ENCODE measurements at regions not wholly inside any gene's neighbourhood (a gene's known extent, or its start where the extent isn't known, plus 50 kb on each side); places are given as distances from the start of the nearest gene placed in this dataset.

DNA sequence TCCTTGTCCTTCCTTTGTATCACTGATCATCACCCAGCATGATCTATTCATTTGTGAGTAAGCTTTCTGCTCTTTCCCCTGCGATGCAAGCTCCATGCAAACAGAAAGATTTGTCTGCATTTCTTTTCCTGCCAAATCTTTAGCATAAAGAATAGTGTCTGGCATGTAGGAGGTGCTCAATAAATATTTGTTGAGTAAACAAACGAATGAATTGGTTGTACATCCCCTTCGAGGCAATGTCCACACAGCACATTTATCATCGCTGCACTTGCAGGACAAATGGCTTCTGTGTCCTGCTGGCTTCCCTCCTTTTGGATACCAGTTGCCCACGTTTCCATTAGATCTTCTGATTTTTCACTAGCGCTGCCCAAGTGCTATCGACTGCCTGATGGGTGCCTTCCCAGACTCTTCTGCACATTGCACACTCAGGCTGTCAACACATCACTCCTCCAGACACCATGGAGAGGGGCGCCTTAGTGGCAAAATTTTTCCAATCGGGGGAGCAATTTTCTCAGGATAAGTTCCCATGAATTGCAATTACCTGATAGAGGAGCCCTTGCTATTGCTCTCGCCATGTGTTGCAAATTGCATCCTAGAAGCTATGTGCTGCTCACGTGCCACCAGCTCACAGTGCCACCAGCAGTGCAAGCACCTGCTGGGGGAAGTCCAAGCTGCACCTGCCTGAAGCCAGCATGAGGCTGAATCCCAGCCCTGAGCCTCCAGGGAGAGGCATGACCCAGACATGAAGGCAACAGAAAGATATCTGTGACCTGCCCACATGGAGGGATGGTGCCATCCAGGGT, 206.6 kb downstream of the KIF26A start:
- no peak for DNase-seq

DNA sequence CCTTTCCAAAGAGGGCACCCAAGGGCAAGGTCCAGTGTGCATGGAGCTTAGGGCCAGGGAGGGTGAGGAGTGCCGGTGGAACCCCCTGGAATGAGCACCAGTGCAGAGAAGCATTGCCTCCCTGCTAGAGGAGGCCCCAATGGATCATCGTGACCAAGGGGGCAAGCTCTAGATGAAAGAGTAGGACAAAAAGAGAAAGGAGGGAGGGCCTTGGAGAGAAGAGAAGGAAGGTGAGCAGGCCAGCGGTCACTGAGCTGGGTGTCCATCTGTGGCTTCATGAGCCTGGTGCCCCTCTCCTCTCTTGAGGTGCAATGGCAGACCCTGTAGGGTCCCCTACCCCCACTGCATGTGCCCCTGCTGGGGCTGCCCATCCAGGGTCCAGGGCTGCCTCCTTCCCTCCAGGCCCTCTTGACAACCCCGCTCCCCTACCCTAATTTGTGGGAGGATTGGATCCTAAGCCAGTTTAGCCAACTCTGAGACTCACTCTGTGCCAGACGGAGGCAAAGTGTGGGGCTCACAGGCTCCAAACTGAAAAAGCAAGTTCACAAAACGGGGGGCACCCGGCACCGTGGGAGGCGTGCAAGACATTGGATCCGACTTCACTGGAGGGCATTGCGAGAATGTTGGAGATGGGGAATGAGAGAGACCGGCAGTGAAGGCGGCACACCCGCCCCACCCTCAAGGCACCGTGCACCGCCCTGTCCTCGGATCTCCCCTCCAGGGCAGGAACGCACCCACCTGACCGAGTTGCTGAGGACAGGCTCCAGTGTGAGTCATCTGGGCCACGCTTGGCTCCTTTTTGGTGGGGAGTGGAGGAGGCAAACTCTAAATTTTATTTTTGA, 207.5 kb downstream of the KIF26A start:
- no peak for DNase-seq

DNA sequence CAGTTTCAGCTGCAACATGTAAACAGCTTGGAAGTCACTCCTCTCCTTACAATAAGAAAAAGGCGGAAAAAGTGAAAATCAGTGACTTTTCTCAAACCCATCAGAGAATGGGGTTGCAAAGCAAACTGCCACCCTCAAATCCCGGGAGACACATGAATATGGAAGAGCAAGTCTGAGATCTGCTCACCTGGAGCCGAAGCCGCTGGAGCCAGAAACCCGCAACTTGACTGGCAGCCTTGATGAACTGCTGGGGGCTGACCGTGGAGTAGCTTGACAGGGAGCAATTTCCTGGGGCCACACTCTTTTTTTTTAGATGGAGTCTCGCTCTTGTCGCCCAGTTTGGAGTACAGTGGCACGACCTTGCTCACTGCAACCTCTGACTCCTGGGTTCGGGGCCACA, 208.2 kb downstream of the KIF26A start:
- DNase-seq, result no peak

DNA sequence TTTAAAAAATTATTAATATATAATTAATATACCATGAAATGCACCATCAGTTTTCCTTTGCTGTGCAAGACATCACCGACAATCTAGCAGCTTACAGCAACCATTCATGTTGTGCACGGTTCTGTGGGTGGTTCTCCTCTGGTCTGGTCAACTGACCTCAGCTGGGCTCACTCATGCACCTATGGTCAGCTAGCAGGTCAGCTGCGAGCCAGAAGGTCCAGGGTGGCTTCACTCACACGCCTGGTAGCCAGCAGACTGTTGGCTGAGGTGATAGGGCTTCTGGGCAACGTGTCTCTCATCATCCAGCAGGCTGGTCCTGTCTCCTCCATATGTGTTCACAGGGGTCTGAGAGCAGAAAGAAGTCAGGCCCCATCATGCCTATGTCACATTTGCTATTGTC, 210.4 kb downstream of the KIF26A start:
- no peak for DNase-seq

DNA sequence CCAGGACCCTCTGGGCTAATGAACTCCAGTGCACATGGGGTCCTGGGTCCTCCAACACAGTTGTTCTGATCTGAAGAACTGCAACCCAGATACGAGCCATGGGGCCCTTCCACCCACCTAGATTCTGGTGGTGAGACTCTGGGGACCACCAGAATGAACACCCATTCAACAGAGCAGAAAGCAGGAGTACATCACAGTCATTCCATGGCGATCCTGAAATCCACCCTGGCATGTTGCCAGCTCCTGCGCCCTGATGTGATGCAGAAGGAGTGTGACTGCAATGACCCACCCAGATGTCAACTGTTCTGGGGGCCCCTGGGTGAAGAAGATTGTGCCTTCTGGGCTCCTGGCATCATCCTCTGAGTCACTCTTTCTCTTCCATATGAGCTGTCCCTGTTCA, 211.6 kb downstream of the KIF26A start:
- no peak for DNase-seq

DNA sequence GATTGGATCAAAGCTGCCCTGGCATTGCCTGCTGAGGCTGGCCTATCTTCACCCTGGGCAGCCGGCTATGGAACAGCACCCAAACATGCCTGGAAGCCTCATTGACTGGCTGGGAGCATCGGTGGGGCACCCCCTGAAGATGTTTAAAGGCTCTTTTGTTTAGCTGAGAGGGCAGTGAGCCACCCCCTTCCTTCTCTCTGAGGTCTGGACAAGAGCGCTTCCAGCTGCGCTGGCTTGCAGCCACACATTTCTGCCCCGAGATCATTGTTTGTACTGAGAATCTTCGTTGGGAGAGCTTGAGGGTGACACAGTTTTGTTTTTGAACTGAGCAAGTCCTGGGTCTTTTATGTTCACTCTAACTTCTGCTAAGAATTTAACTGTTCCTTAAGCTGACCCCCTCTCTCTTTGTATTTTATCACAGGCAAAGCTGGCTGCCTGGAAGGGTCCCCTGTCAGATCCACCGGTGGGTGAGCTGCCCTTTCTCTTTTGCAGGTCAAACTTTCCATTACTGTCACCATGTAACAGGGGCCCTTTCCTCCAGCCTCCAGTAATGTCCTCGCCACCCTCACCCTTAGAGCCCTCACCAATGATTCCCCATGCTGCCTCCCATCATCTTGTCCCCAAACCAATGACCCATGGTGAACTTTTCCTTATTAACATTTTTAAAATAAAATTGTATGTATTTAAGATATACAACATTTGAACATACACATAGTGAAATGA, 212.2 kb downstream of the KIF26A start:
- no peak for DNase-seq

GRCh38 chr14:104351849-104352492, 213.6 kb downstream of the KIF26A start:
- DNase-seq, result no peak

GRCh38 chr14:104352493-104353220, 214.3 kb downstream of the KIF26A start:
- DNase-seq, result no peak

DNA sequence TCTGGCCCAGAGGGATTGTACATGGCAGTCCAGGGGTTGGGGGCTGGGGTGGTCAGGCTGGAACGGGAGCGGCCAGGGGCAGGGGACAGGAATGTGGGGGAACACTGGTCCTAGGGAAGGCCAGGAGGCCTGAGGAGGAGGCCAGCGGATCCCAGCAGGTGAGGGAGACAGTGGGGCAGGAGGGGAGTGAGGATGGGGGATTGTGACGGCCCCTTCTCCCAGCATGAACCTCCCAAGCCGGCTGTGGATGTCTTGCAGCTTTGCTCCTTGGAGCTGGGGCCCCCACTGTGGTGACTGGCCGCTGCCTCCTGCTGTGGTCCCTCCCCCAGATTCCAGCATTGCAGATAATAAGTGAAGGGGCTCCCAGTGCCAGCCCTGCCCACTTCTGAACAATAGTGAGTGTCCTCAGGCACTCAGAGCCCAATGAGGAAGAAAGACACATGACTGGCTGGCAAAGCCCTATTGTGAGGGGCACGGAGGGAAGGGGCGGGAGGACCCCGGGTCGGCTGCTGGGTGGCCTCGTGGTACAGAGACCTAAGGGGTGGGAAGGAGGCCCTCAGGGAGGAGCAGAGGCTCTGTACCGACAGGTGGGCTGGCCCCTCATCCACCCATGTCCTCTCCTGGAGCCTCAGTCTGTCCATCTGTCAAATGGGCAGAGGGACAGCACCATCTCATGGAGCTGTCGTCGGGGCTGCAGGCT, 215.0 kb downstream of the KIF26A start:
- no peak for DNase-seq

DNA sequence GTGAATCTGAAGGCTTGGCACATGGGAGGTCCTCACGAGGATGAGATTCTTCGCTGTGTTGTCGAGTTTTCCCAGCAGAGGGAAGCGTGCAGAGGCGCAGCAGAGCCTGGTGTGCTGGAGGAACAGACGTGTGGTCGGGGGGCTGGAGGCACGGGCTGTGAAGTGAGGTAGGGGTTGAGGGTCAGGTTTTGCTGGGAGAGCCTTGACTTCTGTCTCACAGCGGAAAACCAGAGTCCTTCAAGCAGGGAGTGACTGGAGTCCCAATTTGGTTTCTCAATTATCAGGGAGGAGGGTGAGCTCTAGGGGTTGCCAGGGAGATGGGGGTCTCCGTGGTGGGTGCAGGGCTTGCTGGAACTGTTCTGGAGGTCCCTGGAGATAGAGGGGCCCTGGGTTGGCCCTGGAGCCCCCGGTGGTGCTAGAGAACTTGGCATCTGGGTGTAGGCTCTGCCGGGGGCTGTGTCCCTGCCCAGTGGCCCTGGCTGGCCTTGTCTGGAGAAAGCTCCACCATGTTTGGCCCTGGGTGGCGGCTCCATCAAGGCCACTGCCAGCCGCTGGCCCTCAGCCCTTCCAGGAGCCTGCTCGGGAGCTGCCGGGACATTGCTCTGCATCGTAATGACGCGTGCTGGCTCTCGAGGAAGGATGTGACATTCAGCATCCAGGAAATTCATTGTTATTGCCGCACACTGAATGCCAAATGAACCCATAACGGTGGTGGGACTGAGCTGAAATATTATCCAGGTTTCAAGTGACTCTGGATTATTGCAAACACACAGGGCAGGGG, 215.7 kb downstream of the KIF26A start:
- no peak for DNase-seq

DNA sequence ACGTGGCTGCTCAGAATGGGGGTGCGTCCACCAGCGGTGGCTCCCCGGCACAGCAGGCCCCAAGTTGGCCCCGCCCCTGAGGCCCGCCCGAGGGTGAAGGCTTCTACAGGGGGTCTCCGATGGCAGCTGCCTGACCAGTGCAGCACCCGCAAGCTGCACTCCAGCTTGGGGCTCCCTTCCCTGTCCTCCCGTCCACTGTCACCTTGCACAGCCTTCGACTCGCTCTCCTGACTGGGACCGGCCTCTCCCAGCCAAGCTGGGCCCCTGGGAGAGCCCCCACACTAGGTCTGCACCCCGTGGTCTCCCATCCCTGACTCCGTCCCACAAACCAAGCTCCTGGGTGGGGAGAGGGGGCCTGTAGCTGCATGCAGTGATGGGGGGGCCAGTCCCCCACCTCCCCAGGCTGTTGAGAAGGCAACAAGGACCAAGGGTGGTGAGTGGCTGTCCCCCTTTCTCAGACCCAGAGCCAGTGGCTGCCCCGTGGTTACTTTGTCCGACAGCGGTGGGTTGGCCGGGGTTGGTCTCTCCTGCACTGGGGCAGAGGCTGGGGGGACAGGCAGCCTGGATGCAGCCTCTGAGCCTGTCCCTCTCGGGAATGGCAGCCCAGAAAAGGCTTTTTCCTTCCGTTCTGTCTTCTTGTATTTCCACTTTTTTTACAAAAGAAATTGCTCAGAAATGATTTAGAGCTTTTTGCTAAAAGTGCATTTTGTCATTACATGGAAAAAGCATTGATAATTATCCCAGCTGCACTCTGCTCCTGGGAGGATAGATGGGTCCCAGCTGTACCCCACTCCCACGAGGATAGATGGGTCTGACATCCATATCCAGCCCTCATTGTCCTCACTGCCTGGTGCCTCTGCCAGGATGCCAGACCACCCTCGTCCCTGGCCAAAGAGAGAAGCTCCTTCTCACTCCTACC, 217.0 kb downstream of the KIF26A start:
- no peak for DNase-seq

- no peak for DNase-seq
These were observed 217.8 kb downstream of the KIF26A start for GRCh38 chr14:104356020-104356737.

GRCh38 chr14:104356738-104357688, 218.6 kb downstream of the KIF26A start:
- DNase-seq, result no peak

GRCh38 chr14:104357689-104358527, 219.5 kb downstream of the KIF26A start:
- DNase-seq, result no peak

DNA sequence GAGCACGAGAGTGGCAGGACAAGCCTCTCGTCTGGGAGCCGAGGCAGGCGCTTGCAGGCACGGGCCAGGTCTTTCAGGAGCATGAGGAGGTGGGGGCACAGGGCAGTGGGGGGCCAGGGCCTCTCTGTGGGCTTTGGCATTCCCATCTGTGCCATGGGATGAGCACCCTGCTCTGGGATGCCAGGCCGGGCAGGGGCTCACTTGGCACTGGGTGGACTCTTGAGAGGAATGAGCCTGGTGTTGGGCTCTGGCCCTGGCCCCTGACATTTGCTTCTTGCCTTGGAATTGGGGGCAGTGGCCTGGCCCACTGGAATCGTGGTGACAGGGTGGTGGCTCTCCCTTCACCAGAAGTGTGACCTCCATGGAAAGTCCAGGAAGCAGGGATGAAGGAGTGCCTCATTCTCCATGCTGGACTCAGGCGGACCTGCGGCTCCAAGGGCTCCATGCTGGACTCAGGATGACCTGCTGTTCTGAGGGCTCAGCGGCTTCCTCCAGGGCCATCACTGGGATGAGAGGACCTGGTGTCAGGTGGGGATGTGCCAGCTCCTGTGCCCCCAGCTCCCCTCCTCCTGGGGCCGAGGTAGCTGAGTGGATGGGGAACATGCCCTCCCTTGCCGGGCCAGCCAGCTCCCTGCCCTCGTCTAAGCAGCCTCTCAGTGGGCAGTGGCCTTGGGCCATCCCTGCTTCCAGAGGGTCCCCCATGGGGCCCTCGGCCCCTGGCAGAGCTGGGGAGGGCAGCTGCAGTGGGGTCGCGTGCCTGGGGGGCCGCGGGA, 220.3 kb downstream of the KIF26A start:
- no peak for DNase-seq
